HG02981 (cell line): ENCODE measurements at regions not wholly inside any gene's neighbourhood (a gene's known extent, or its start where the extent isn't known, plus 50 kb on each side); places are given as distances from the start of the nearest gene placed in this dataset.
"Not testable (repeated sequence)": the region's sequence is repeated elsewhere in the genome, so short reads cannot be mapped to it uniquely, and the experiment has no call there.

Experiments used
- ATAC-seq: cut with Tn5 transposase; IDR thresholded peaks from one replicate; pipeline ENCODE4 v1.9.1; 2021; ENCODE audit warnings: mild to moderate bottlenecking, moderate library complexity; ENCODE audit not compliant: unreplicated experiment

- no peak for ATAC-seq
Observed at GRCh38 chr18:4557502-4557901, 102.4 kb upstream of the DLGAP1 start.

- no peak for ATAC-seq
Observed at GRCh38 chr18:4551001-4551360, 95.9 kb upstream of the DLGAP1 start.

GRCh38 chr18:4549164-4549872 lies 94.2 kb upstream of the DLGAP1 start:
- no peak for ATAC-seq

GRCh38 chr18:4547126-4547525 lies 92.0 kb upstream of the DLGAP1 start:
- no peak for ATAC-seq

- ATAC-seq = no peak
Observed at GRCh38 chr18:4544142-4544541, 89.0 kb upstream of the DLGAP1 start.

GRCh38 chr18:4543711-4544110 lies 88.6 kb upstream of the DLGAP1 start:
- no peak for ATAC-seq

GRCh38 chr18:4541588-4541987 lies 86.5 kb upstream of the DLGAP1 start:
- no peak for ATAC-seq

GRCh38 chr18:4536447-4536846 lies 81.3 kb upstream of the DLGAP1 start:
- ATAC-seq = no peak

GRCh38 chr18:4528405-4528804 lies 73.3 kb upstream of the DLGAP1 start:
- ATAC-seq = no peak

GRCh38 chr18:4527826-4528225 lies 72.7 kb upstream of the DLGAP1 start:
- not testable (repeated sequence) for ATAC-seq

- no peak for ATAC-seq
Observed at GRCh38 chr18:4524096-4524495, 69.0 kb upstream of the DLGAP1 start.

- no peak for ATAC-seq
Observed at GRCh38 chr18:4511166-4511565, 56.1 kb upstream of the DLGAP1 start.

GRCh38 chr18:4510711-4511110 lies 55.6 kb upstream of the DLGAP1 start:
- no peak for ATAC-seq

- no peak for ATAC-seq
Observed at GRCh38 chr18:4510160-4510559, 55.1 kb upstream of the DLGAP1 start.
